K562 (cell line): ENCODE measurements at regions not wholly inside any gene's neighbourhood (a gene's known extent, or its start where the extent isn't known, plus 50 kb on each side); places are given as distances from the start of the nearest gene placed in this dataset.

Experiments
- ATAC-seq: fragments of 200-7000 bp; cut with Tn5 transposase; 3 replicates; pipeline ENCODE4 v1.9.1; 2020; ENCODE audit warnings: moderate library complexity
- BruUV-seq: library from RNA; stranded (reverse); fragments of 400-500 nt; replicated peaks from 2 replicates; lab custom pipeline; 2021; lab: Mats Ljungman, UMichigan
- CTCF ChIA-PET: fragments of 300-600 bp; formaldehyde crosslinking; extraction: SDS; loops from one replicate; lab custom pipeline; 2021; ENCODE audit warnings: low intra/inter-chr PET ratio; lab: Yijun Ruan, JAX
- POLR2A ChIA-PET: fragments of 300-600, 350-650 bp; sonication (Branson Sonifier 250); formaldehyde crosslinking; extraction: SDS; loops from one replicate; lab custom pipeline; 2021; ENCODE audit warnings: antibody characterized with exemption, inconsistent platforms; lab: Yijun Ruan, JAX
- DNase-seq, 4 experiments: peaks; one replicate each; pipeline versions ENCODE4 v3.0.0 to v3.0.0-alpha.2; 2011 to 2018; ENCODE audit warnings: low spot score in 3 of 4, mixed read lengths in 3 of 4; ENCODE audit errors: extremely low read depth in 1 of 4
- FAIRE-seq: peaks from 2 replicates; lab custom pipeline; 2011; peaks lifted over from hg19 to GRCh38; lab: Jason Lieb, UNC
- H2AFZ ChIP-seq: 2 replicates; pipeline ENCODE4 v1.6.0; 2011; ENCODE audit warnings: low read depth, low read length, control low read depth, inconsistent platforms
- H3K27ac ChIP-seq: fragments of 200-600 bp; 3 replicates; pipeline ENCODE4 v1.8.0; 2011; ENCODE audit warnings: low read depth, mild to moderate bottlenecking, control low read depth, inconsistent platforms, low read length, moderate library complexity, mixed read lengths; ENCODE audit errors: extremely low read depth
- H3K27me3 ChIP-seq, 2 experiments: fragments of 300-600 bp in 1 of 2; 2 replicates in 1 of 2; 3 replicates in 1 of 2; pipeline versions ENCODE4 v1.6.0 to v1.8.0; 2011; ENCODE audit warnings: inconsistent platforms in 2 of 2, low read length in 2 of 2, mild to moderate bottlenecking in 1 of 2, mixed read lengths in 1 of 2, moderate library complexity in 1 of 2; ENCODE audit not compliant: control insufficient read depth in 2 of 2, insufficient read depth in 2 of 2
- H3K36me3 ChIP-seq: fragments of 300-600 bp; 3 replicates; pipeline ENCODE4 v1.8.0; 2011; ENCODE audit warnings: mild to moderate bottlenecking, low read length, inconsistent platforms; ENCODE audit not compliant: control insufficient read depth, insufficient read depth
- H3K4me1 ChIP-seq, 2 experiments: fragments of 200-600 bp in 1 of 2; replicated peaks in 1 of 2; 2 replicates in 1 of 2; 3 replicates in 1 of 2; pipeline versions ENCODE4 v1.5.1 to v1.8.0; 2011; ENCODE audit warnings: inconsistent platforms in 2 of 2, low read length in 2 of 2, mild to moderate bottlenecking in 1 of 2, mixed read lengths in 1 of 2, moderate library complexity in 1 of 2; ENCODE audit not compliant: control insufficient read depth in 2 of 2, insufficient read depth in 2 of 2
- H3K4me2 ChIP-seq: 2 replicates; pipeline ENCODE4 v1.6.1; 2011; ENCODE audit warnings: low read length, control low read depth, inconsistent platforms, mixed read lengths; ENCODE audit not compliant: insufficient read depth
- H3K4me3 ChIP-seq: fragments of 200-600 bp; sonication (generic), shearing (Covaris generic); 2 replicates; pipeline ENCODE4 v1.5.1; 2016; ENCODE audit warnings: control low read depth, inconsistent platforms
- H3K79me2 ChIP-seq: fragments of 200-600 bp; 3 replicates; pipeline ENCODE4 v1.8.0; 2011; ENCODE audit warnings: low read length, inconsistent platforms; ENCODE audit not compliant: control insufficient read depth, insufficient read depth
- H3K9ac ChIP-seq, 2 experiments: 2 replicates each; pipeline versions ENCODE4 v1.6.0 to v1.6.1; 2011; ENCODE audit warnings: low read depth in 2 of 2, low read length in 2 of 2, control low read depth in 1 of 2, inconsistent platforms in 1 of 2, mild to moderate bottlenecking in 1 of 2, mixed read lengths in 1 of 2; ENCODE audit not compliant: insufficient read depth in 1 of 2
- H3K9me1 ChIP-seq: one replicate; pipeline ENCODE4 v1.6.0; 2011; ENCODE audit warnings: inconsistent platforms, mild to moderate bottlenecking, low read length, moderate library complexity; ENCODE audit not compliant: control insufficient read depth, insufficient read depth
- H3K9me3 ChIP-seq: replicated peaks from 2 replicates; pipeline ENCODE4 v1.5.1; 2011; ENCODE audit warnings: low read depth, low read length, inconsistent platforms; ENCODE audit not compliant: control insufficient read depth, insufficient read depth
- H4K20me1 ChIP-seq: replicated peaks from 2 replicates; pipeline ENCODE4 v1.6.1; 2011; ENCODE audit warnings: low read length, inconsistent platforms, mixed read lengths; ENCODE audit not compliant: control insufficient read depth, insufficient read depth
- DEAF1 ChIP-seq: fragments of 450-650 bp; formaldehyde crosslinking; IDR thresholded peaks from 2 replicates; pipeline ENCODE4 v1.4.0; 2020; ENCODE audit warnings: mild to moderate bottlenecking, moderate library complexity
- FOXJ2 ChIP-seq: fragments of 200-800 bp; sonication (Bioruptor generic); IDR thresholded peaks from 2 replicates; pipeline ENCODE4 v1.6.1; 2016; ENCODE audit warnings: missing genetic modification characterization, missing compliant biosample characterization
- HDAC2 ChIP-seq: fragments of 450-650 bp; IDR thresholded peaks from 2 replicates; pipeline ENCODE4 v1.6.1; 2016; ENCODE audit warnings: mild to moderate bottlenecking
- HMBOX1 ChIP-seq: sonication (generic); IDR thresholded peaks from 2 replicates; pipeline ENCODE4 v1.6.1; 2016
- HMG20B ChIP-seq: fragments of 250-450 bp; sonication (Bioruptor Pico); IDR thresholded peaks from 2 replicates; pipeline ENCODE4 v1.5.0; 2021; ENCODE audit warnings: mild to moderate bottlenecking
- KDM5B ChIP-seq: fragments of 200-600 bp; sonication (generic); IDR thresholded peaks from 2 replicates; pipeline ENCODE4 v1.6.1; 2012; ENCODE audit warnings: low read depth, mild to moderate bottlenecking, moderate library complexity, low read length, control low read depth, inconsistent platforms; ENCODE audit not compliant: insufficient replicate concordance
- NCOA2 ChIP-seq, 2 experiments: fragments of 450-650 bp; IDR thresholded peaks; 2 replicates each; pipeline ENCODE4 v1.6.1; 2018; ENCODE audit warnings: mild to moderate bottlenecking in 2 of 2, moderate library complexity in 1 of 2; ENCODE audit not compliant: partially characterized antibody in 2 of 2
- NFATC3 ChIP-seq: fragments of 450-650 bp; IDR thresholded peaks from 2 replicates; pipeline ENCODE4 v1.6.1; 2017; ENCODE audit warnings: mild to moderate bottlenecking
- NFIX ChIP-seq: fragments of 250-450 bp; sonication (Bioruptor Pico); IDR thresholded peaks from 2 replicates; pipeline ENCODE4 v1.4.0; 2020; ENCODE audit warnings: low read depth, mild to moderate bottlenecking, moderate library complexity
- POU5F1 ChIP-seq: fragments of 150-350 bp; IDR thresholded peaks from 2 replicates; pipeline ENCODE4 v1.6.1; 2014; ENCODE audit warnings: borderline replicate concordance, low read length, low read depth, mild to moderate bottlenecking; ENCODE audit not compliant: partially characterized antibody
- PTRF ChIP-seq: fragments of 450-650 bp; IDR thresholded peaks from 2 replicates; pipeline ENCODE4 v1.6.1; 2016; ENCODE audit warnings: mild to moderate bottlenecking, missing genetic modification characterization, missing compliant biosample characterization
- SMAD3 ChIP-seq: fragments of 450-650 bp; formaldehyde crosslinking; conservative IDR thresholded peaks from 2 replicates; pipeline ENCODE4 v1.4.0; 2020; ENCODE audit warnings: mild to moderate bottlenecking
- SRF ChIP-seq, 2 experiments: fragments of 250-450, 450-650 bp in 1 of 2; sonication (Bioruptor Pico) in 1 of 2; sonication (generic) in 1 of 2; formaldehyde crosslinking; IDR thresholded peaks; 2 replicates each; pipeline versions ENCODE4 v1.5.0 to v1.5.1; 2020 to 2022; ENCODE audit warnings: mild to moderate bottlenecking in 1 of 2, missing genetic modification reagents in 1 of 2
- TEAD4 ChIP-seq, 2 experiments: sonication (generic) in 1 of 2; formaldehyde crosslinking in 1 of 2; IDR thresholded peaks; 2 replicates each; pipeline versions ENCODE4 v1.6.1 to v1.8.0; 2012 to 2022; ENCODE audit warnings: borderline replicate concordance in 1 of 2, inconsistent platforms in 1 of 2, low read length in 1 of 2, mild to moderate bottlenecking in 1 of 2, missing genetic modification reagents in 1 of 2
- ZNF408 ChIP-seq: fragments of 250-450 bp; sonication (Bioruptor Pico); IDR thresholded peaks from 2 replicates; pipeline ENCODE4 v1.4.0; 2020; ENCODE audit warnings: low read depth, mild to moderate bottlenecking, moderate library complexity
- ZNF586 ChIP-seq: fragments of 450-650 bp; formaldehyde crosslinking; conservative IDR thresholded peaks from 2 replicates; pipeline ENCODE4 v1.4.0; 2020; ENCODE audit warnings: mild to moderate bottlenecking, moderate library complexity
- ZNF764 ChIP-seq: fragments of 250-450 bp; sonication (Bioruptor Pico); IDR thresholded peaks from 2 replicates; pipeline ENCODE4 v1.4.0; 2020; ENCODE audit warnings: low read depth, mild to moderate bottlenecking, moderate library complexity
- WGBS: fragments of 100-300 bp; shearing (Covaris generic); methylation state at CpG from one replicate; pipeline ENCODE4 v1.1.6; 2016; ENCODE audit warnings: low coverage, mixed read lengths; ENCODE audit not compliant: insufficient coverage; ENCODE audit errors: missing lambda C conversion rate; 5-methylcytosine and 5-hydroxymethylcytosine counted together
- in situ Hi-C: fragments of 300-500 bp; cut with MboI; formaldehyde crosslinking; loops from 4 replicates; pipeline ENCODE4 v1.15.0; 2018; ENCODE audit warnings: inconsistent platforms, mixed read lengths
- intact Hi-C: fragments of 100-400 bp; cut with micrococcal nuclease; formaldehyde crosslinking; loops from 2 replicates; pipeline ENCODE4 v1.14.2; 2022

- TF ChIP-seq SMAD3 (CRISPR knock-in tag) (no peak), FOXJ2 (tag) (no peak), SRF (CRISPR knock-in tag; IDR thresholded peaks at IDR 0.05) (no peak), NCOA2 (IDR thresholded peaks at IDR 0.05; ENCODE audit: partially characterized antibody in 2 of 2) (no peak), NFATC3 (no peak), DEAF1 (no peak), ZNF408 (CRISPR knock-in tag) (no peak), PTRF (tag) (no peak), ZNF764 (no peak), HMBOX1 (no peak), HDAC2 (no peak), TEAD4 (IDR thresholded peaks at IDR 0.05; ENCODE audit: low read length) (no peak), TEAD4 (CRISPR knock-in tag; IDR thresholded peaks at IDR 0.05; ENCODE audit: borderline replicate concordance) (no peak), POU5F1 (no peak), ZNF586 (CRISPR knock-in tag) (no peak), HMG20B (CRISPR knock-in tag) (no peak), NFIX (CRISPR knock-in tag) (no peak), KDM5B (no peak)
- TF ChIP-seq, all 486 proteins: peak for 0
- WGBS, result 46% methylated on average over 7 of the region's 7 CpGs
- BruUV-seq, result no TSS peak
- peaks cover 4% of the 10 kb centered on the region; the same call in 1 of the 2 replicates for H3K9me3 ChIP-seq
- H4K20me1 ChIP-seq, result no peaks in the 10 kb centered on the region
- in situ Hi-C loops, result no loop called here
- H2AFZ ChIP-seq, result no peak overlapping the region
- CTCF ChIA-PET, result no interaction called here
- no peak for DNase-seq
- H3K79me2 ChIP-seq, result no peaks in the 10 kb centered on the region
- no peak overlapping the region for H3K4me3 ChIP-seq
- H3K36me3 ChIP-seq, result no peaks in the 10 kb centered on the region
- ATAC-seq, result no peak
- FAIRE-seq, result no peak
- no peaks in the 10 kb centered on the region for H3K4me1 ChIP-seq
- POLR2A ChIA-PET, result interaction anchor here (0.7 kb wide), 2 partner anchors 33 to 232 kb away, joined by 3 to 4 read pairs; no protein-coding TSS in a partner anchor
- intact Hi-C loops, result no loop called here
- no peak overlapping the region for H3K27ac ChIP-seq
- H3K9ac ChIP-seq, result no peak overlapping the region
- H3K27me3 ChIP-seq, result no peaks in the 10 kb centered on the region
- no peaks in the 10 kb centered on the region for H3K9me1 ChIP-seq
- H3K4me2 ChIP-seq, result no peak overlapping the region
These were observed 1376.2 kb downstream of the NCAM2 start for GRCh38 chr21:22374218-22374969.
